Right lobe of liver (tissue), 4 donors: ENCODE measurements at regions not wholly inside any gene's neighbourhood (a gene's known extent, or its start where the extent isn't known, plus 50 kb on each side); places are given as distances from the start of the nearest gene placed in this dataset.

Experiments
- CTCF ChIP-seq, 4 donors: fragments of 200-600 bp in 3 of 4; fragments of 450-650 bp in 1 of 4; IDR thresholded peaks; one replicate each; pipeline versions ENCODE4 v1.5.1 to v1.8.0; 2016 to 2022; ENCODE audit warnings: antibody characterized with exemption in 4 of 4, mild to moderate bottlenecking in 2 of 4
- POLR2A ChIP-seq: fragments of 450-650 bp; IDR thresholded peaks from one replicate; pipeline ENCODE4 v1.6.1; 2017; ENCODE audit warnings: antibody characterized with exemption, mild to moderate bottlenecking
- donor health status: DM: no; HTN: no; CAD: no.
- donor health status: DM: no; HTN: no; CAD: no.
- donor health status: DM: no; HTN: yes; CAD: no.

GRCh38 chr1:73056826-73057225, 774.5 kb upstream of the NEGR1 start:
- no peak for TF ChIP-seq CTCF (IDR thresholded peaks at IDR 0.05)
- no peak for TF ChIP-seq POLR2A
